ENCODE measurements at regions not wholly inside any gene's neighbourhood (a gene's known extent, or its start where the extent isn't known, plus 50 kb on each side); places are given as distances from the start of the nearest gene placed in this dataset.

DNA sequence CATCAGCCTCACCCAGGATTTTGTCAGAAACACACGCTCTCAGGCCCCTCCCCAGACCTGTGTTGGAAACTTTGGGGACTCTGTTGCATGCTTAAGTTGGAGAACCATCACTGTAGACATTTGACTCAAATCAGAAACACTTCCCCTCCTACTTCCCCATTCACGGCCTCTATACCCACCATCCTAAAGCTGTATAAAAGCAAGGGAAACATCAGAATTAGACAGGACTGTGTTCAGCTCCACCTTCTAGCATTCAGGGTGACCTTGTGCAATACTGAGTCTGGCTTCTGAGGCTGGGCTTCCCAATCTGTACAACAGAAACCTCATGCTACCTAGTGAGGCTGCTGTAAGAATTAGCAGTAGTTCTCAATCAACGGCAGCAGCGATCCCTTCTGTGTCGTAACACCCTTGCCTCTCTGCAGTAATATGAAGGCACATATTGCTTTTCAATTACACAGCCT, 252.3 kb downstream of the LY86 start:
- TF ChIP-seq EZH2phosphoT487 (IDR thresholded peaks at IDR 0.05; ENCODE audit: borderline replicate concordance, low read depth, low read length) = no peak
- TF ChIP-seq, protein P1, sequence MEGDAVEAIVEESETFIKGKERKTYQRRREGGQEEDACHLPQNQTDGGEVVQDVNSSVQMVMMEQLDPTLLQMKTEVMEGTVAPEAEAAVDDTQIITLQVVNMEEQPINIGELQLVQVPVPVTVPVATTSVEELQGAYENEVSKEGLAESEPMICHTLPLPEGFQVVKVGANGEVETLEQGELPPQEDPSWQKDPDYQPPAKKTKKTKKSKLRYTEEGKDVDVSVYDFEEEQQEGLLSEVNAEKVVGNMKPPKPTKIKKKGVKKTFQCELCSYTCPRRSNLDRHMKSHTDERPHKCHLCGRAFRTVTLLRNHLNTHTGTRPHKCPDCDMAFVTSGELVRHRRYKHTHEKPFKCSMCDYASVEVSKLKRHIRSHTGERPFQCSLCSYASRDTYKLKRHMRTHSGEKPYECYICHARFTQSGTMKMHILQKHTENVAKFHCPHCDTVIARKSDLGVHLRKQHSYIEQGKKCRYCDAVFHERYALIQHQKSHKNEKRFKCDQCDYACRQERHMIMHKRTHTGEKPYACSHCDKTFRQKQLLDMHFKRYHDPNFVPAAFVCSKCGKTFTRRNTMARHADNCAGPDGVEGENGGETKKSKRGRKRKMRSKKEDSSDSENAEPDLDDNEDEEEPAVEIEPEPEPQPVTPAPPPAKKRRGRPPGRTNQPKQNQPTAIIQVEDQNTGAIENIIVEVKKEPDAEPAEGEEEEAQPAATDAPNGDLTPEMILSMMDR (conservative IDR thresholded peaks at IDR 0.05; ENCODE audit: low read length) = no peak
